GM23338 (cell line): ENCODE measurements at regions not wholly inside any gene's neighbourhood (a gene's known extent, or its start where the extent isn't known, plus 50 kb on each side); places are given as distances from the start of the nearest gene placed in this dataset.

Experiments used
- ATAC-seq: fragments of 200-7000 bp; cut with Tn5 transposase; 3 replicates; pipeline ENCODE4 v1.9.1; 2020
- DNase-seq: peaks from one replicate; pipeline ENCODE4 v3.0.0-alpha.2; 2015; ENCODE audit warnings: low spot score
- H2AFZ ChIP-seq: fragments of 200-600 bp; sonication (generic); 2 replicates; pipeline ENCODE4 v1.8.0; 2016; ENCODE audit warnings: antibody characterized with exemption, mild to moderate bottlenecking, moderate library complexity
- H3F3A ChIP-seq: fragments of 200-600 bp; sonication (generic); replicated peaks from 2 replicates; pipeline ENCODE4 v1.8.0; 2017; ENCODE audit warnings: antibody characterized with exemption, mixed run types, low read depth
- H3K27ac ChIP-seq: fragments of 200-600 bp; sonication (generic); 2 replicates; pipeline ENCODE4 v1.6.1; 2016; ENCODE audit warnings: low read depth
- H3K27me3 ChIP-seq: fragments of 200-600 bp; sonication (generic); 2 replicates; pipeline ENCODE4 v1.8.0; 2016; ENCODE audit warnings: mild to moderate bottlenecking, mixed run types, moderate library complexity; ENCODE audit not compliant: insufficient read depth
- H3K36me3 ChIP-seq: fragments of 200-600 bp; sonication (generic); 2 replicates; pipeline ENCODE4 v1.8.0; 2016; ENCODE audit warnings: mild to moderate bottlenecking; ENCODE audit not compliant: insufficient read depth
- H3K4me1 ChIP-seq: fragments of 200-600 bp; sonication (generic); 2 replicates; pipeline ENCODE4 v1.8.0; 2016; ENCODE audit warnings: mild to moderate bottlenecking, moderate library complexity; ENCODE audit not compliant: insufficient read depth
- H3K4me2 ChIP-seq: fragments of 200-600 bp; sonication (generic); 2 replicates; pipeline ENCODE4 v1.7.1; 2017; ENCODE audit warnings: mixed run types
- H3K4me3 ChIP-seq: fragments of 200-600 bp; sonication (generic); 2 replicates; pipeline ENCODE4 v1.6.1; 2016; ENCODE audit warnings: mixed run types
- H3K79me2 ChIP-seq: fragments of 200-600 bp; sonication (generic); replicated peaks from 2 replicates; pipeline ENCODE4 v1.8.0; 2017; ENCODE audit warnings: mild to moderate bottlenecking; ENCODE audit not compliant: insufficient read depth
- H3K9me2 ChIP-seq: fragments of 200-600 bp; sonication (generic); 2 replicates; pipeline ENCODE4 v1.8.0; 2017; ENCODE audit not compliant: insufficient read depth
- H4K20me1 ChIP-seq: fragments of 200-600 bp; sonication (generic); replicated peaks from 2 replicates; pipeline ENCODE4 v1.8.0; 2017; ENCODE audit warnings: mild to moderate bottlenecking; ENCODE audit not compliant: insufficient read depth
- H3K27ac Mint-ChIP-seq: 2 replicates; pipeline ENCODE4 v1.8.0; 2020; ENCODE audit warnings: inconsistent platforms, mild to moderate bottlenecking, moderate library complexity, mixed read lengths
- H3K27me3 Mint-ChIP-seq: 3 replicates; pipeline ENCODE4 v1.8.0; 2022; ENCODE audit warnings: low read depth, mild to moderate bottlenecking, moderate library complexity, mixed read lengths, inconsistent platforms; ENCODE audit not compliant: insufficient read depth, poor library complexity
- H3K36me3 Mint-ChIP-seq: 3 replicates; pipeline ENCODE4 v1.8.0; 2021; ENCODE audit warnings: low read depth, mild to moderate bottlenecking, inconsistent platforms, moderate library complexity, mixed read lengths
- H3K4me1 Mint-ChIP-seq: 3 replicates; pipeline ENCODE4 v1.8.0; 2020; ENCODE audit warnings: mild to moderate bottlenecking, inconsistent platforms, mixed read lengths
- H3K4me3 Mint-ChIP-seq: 3 replicates; pipeline ENCODE4 v1.8.0; 2021; ENCODE audit warnings: moderate library complexity, mild to moderate bottlenecking, inconsistent platforms, mixed read lengths
- H3K9me3 Mint-ChIP-seq: 3 replicates; pipeline ENCODE4 v1.8.0; 2020; ENCODE audit warnings: moderate library complexity, mild to moderate bottlenecking, inconsistent platforms, mixed read lengths
- EZH2 ChIP-seq: fragments of 200-600 bp; sonication (generic); IDR thresholded peaks from one replicate; pipeline ENCODE4 v1.8.0; 2017; ENCODE audit warnings: antibody characterized with exemption, mild to moderate bottlenecking, low read depth; ENCODE audit not compliant: unreplicated experiment
- JUNB ChIP-seq: IDR thresholded peaks from one replicate; pipeline ENCODE4 v1.6.1; 2016; ENCODE audit warnings: antibody characterized with exemption; ENCODE audit not compliant: unreplicated experiment
- NANOG ChIP-seq: IDR thresholded peaks from 2 replicates; pipeline ENCODE4 v1.6.1; 2016; ENCODE audit warnings: antibody characterized with exemption, borderline replicate concordance
- POLR2AphosphoS5 ChIP-seq: IDR thresholded peaks from 2 replicates; pipeline ENCODE4 v1.6.1; 2016; ENCODE audit warnings: antibody characterized with exemption, low read depth
- REST ChIP-seq: IDR thresholded peaks from one replicate; pipeline ENCODE4 v1.6.1; 2018; ENCODE audit warnings: antibody characterized with exemption; ENCODE audit not compliant: unreplicated experiment
- STAT1 ChIP-seq: IDR thresholded peaks from one replicate; pipeline ENCODE4 v1.6.1; 2016; ENCODE audit warnings: antibody characterized with exemption; ENCODE audit not compliant: unreplicated experiment
- ZNF331 ChIP-seq: fragments of 250-450 bp; sonication (Bioruptor Pico); IDR thresholded peaks from 2 replicates; pipeline ENCODE4 v1.5.0; 2020; ENCODE audit warnings: low read depth, mild to moderate bottlenecking, moderate library complexity
- TF ChIP-seq, protein P1 (sequence below), 2 experiments: fragments of 200-600 bp in 1 of 2; sonication (generic) in 1 of 2; conservative IDR thresholded peaks; 2 replicates each; pipeline versions ENCODE4 v1.5.1 to v1.6.1; 2016 to 2017; ENCODE audit warnings: antibody characterized with exemption in 2 of 2, low read depth in 2 of 2, mild to moderate bottlenecking in 2 of 2, moderate library complexity in 1 of 2
- TF ChIP-seq, protein P2 (sequence below): IDR thresholded peaks from 2 replicates; pipeline ENCODE4 v1.6.1; 2016; ENCODE audit warnings: antibody characterized with exemption
- TF ChIP-seq, protein P3 (sequence below): fragments of 250-450 bp; sonication (Bioruptor Pico); IDR thresholded peaks from 2 replicates; pipeline ENCODE4 v1.5.0; 2020; ENCODE audit warnings: mild to moderate bottlenecking, moderate library complexity

DNA sequence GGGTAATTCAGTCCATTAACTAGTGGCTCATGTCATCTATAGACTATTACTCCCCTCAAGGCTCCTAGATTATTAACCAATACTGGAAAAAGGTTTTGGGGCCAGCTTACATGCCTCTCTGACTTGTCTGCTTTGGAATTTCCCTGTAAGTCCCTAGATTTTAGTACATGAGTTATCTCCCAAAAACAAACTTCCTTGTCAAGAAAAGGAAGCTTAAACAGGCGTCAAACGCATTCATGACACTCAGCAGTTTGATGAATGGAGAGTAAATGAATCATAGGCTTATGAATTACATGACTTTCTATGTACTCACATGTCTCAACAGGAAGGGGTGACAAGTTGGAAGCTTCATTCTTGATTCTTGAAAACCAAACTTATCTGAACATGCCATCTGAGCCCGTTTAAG is 70.8 kb downstream of the BLID start (continued):
- TF ChIP-seq NANOG (no peak), STAT1 (no peak), POLR2AphosphoS5 (no peak), EZH2 (no peak)
- TF ChIP-seq, protein P1, sequence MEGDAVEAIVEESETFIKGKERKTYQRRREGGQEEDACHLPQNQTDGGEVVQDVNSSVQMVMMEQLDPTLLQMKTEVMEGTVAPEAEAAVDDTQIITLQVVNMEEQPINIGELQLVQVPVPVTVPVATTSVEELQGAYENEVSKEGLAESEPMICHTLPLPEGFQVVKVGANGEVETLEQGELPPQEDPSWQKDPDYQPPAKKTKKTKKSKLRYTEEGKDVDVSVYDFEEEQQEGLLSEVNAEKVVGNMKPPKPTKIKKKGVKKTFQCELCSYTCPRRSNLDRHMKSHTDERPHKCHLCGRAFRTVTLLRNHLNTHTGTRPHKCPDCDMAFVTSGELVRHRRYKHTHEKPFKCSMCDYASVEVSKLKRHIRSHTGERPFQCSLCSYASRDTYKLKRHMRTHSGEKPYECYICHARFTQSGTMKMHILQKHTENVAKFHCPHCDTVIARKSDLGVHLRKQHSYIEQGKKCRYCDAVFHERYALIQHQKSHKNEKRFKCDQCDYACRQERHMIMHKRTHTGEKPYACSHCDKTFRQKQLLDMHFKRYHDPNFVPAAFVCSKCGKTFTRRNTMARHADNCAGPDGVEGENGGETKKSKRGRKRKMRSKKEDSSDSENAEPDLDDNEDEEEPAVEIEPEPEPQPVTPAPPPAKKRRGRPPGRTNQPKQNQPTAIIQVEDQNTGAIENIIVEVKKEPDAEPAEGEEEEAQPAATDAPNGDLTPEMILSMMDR (conservative IDR thresholded peaks at IDR 0.05; ENCODE audit: low read depth in 2 of 2): no peak
- TF ChIP-seq, protein P2, sequence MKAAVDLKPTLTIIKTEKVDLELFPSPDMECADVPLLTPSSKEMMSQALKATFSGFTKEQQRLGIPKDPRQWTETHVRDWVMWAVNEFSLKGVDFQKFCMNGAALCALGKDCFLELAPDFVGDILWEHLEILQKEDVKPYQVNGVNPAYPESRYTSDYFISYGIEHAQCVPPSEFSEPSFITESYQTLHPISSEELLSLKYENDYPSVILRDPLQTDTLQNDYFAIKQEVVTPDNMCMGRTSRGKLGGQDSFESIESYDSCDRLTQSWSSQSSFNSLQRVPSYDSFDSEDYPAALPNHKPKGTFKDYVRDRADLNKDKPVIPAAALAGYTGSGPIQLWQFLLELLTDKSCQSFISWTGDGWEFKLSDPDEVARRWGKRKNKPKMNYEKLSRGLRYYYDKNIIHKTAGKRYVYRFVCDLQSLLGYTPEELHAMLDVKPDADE: no peak

DNA sequence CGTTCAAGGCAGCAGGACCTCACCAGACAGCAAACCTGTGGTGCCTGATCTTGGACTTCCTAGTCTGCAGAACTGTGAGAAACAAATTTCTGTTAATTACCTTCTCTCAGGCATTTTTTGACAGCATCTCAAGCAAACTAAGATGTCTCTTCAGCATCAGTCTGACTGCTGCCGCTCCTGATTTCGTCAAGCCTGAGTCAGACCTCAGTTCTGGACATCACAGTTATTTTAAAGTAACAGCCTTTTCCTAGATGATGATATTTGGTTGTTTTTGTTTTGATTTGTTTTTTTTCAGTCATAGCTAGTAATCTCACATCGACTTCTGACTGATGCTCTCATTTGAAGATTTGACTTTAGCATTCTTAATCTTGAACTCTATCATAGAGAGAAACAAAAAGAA is 71.9 kb downstream of the BLID start:
- H3K36me3 ChIP-seq: no peaks in the 10 kb centered on the region
- no peaks in the 10 kb centered on the region for H3K9me3 Mint-ChIP-seq
- peaks cover 24% of the 10 kb centered on the region for H3K4me1 ChIP-seq
- H3K4me3 ChIP-seq: no peak overlapping the region
- no peak for TF ChIP-seq POLR2AphosphoS5
- no peak for TF ChIP-seq EZH2
- no peak for TF ChIP-seq JUNB
- TF ChIP-seq, protein P3, sequence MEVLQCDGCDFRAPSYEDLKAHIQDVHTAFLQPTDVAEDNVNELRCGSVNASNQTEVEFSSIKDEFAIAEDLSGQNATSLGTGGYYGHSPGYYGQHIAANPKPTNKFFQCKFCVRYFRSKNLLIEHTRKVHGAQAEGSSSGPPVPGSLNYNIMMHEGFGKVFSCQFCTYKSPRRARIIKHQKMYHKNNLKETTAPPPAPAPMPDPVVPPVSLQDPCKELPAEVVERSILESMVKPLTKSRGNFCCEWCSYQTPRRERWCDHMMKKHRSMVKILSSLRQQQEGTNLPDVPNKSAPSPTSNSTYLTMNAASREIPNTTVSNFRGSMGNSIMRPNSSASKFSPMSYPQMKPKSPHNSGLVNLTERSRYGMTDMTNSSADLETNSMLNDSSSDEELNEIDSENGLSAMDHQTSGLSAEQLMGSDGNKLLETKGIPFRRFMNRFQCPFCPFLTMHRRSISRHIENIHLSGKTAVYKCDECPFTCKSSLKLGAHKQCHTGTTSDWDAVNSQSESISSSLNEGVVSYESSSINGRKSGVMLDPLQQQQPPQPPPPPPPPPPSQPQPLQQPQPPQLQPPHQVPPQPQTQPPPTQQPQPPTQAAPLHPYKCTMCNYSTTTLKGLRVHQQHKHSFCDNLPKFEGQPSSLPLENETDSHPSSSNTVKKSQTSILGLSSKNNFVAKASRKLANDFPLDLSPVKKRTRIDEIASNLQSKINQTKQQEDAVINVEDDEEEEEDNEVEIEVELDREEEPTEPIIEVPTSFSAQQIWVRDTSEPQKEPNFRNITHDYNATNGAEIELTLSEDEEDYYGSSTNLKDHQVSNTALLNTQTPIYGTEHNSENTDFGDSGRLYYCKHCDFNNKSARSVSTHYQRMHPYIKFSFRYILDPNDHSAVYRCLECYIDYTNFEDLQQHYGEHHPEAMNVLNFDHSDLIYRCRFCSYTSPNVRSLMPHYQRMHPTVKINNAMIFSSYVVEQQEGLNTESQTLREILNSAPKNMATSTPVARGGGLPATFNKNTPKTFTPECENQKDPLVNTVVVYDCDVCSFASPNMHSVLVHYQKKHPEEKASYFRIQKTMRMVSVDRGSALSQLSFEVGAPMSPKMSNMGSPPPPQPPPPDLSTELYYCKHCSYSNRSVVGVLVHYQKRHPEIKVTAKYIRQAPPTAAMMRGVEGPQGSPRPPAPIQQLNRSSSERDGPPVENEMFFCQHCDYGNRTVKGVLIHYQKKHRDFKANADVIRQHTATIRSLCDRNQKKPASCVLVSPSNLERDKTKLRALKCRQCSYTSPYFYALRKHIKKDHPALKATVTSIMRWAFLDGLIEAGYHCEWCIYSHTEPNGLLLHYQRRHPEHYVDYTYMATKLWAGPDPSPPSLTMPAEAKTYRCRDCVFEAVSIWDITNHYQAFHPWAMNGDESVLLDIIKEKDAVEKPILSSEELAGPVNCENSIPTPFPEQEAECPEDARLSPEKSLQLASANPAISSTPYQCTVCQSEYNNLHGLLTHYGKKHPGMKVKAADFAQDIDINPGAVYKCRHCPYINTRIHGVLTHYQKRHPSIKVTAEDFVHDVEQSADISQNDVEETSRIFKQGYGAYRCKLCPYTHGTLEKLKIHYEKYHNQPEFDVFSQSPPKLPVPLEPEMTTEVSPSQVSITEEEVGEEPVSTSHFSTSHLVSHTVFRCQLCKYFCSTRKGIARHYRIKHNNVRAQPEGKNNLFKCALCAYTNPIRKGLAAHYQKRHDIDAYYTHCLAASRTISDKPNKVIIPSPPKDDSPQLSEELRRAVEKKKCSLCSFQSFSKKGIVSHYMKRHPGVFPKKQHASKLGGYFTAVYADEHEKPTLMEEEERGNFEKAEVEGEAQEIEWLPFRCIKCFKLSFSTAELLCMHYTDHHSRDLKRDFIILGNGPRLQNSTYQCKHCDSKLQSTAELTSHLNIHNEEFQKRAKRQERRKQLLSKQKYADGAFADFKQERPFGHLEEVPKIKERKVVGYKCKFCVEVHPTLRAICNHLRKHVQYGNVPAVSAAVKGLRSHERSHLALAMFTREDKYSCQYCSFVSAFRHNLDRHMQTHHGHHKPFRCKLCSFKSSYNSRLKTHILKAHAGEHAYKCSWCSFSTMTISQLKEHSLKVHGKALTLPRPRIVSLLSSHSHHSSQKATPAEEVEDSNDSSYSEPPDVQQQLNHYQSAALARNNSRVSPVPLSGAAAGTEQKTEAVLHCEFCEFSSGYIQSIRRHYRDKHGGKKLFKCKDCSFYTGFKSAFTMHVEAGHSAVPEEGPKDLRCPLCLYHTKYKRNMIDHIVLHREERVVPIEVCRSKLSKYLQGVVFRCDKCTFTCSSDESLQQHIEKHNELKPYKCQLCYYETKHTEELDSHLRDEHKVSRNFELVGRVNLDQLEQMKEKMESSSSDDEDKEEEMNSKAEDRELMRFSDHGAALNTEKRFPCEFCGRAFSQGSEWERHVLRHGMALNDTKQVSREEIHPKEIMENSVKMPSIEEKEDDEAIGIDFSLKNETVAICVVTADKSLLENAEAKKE (CRISPR knock-in tag): no peak
- TF ChIP-seq ZNF331 (CRISPR knock-in tag): no peak
- no peak for TF ChIP-seq REST
- TF ChIP-seq, protein P2: no peak
- no peaks in the 10 kb centered on the region for H3K27me3 ChIP-seq
- H4K20me1 ChIP-seq: no peaks in the 10 kb centered on the region
- ATAC-seq (no peak), DNase-seq (no peak)
- peaks cover 4% of the 10 kb centered on the region for H3K27me3 Mint-ChIP-seq
- no peak overlapping the region for H3K27ac ChIP-seq
- no peaks in the 10 kb centered on the region for H3K36me3 Mint-ChIP-seq
- H3K9me2 ChIP-seq: no peaks in the 10 kb centered on the region
- no peaks in the 10 kb centered on the region for H3K79me2 ChIP-seq
- H3F3A ChIP-seq: no peaks in the 10 kb centered on the region
- H3K27ac Mint-ChIP-seq: no peak overlapping the region
- H3K4me3 Mint-ChIP-seq: no peak overlapping the region
- no peak overlapping the region for H2AFZ ChIP-seq
- H3K4me2 ChIP-seq: no peak overlapping the region
- H3K4me1 Mint-ChIP-seq: peaks cover 11% of the 10 kb centered on the region
